ENCODE measurements at regions not wholly inside any gene's neighbourhood (a gene's known extent, or its start where the extent isn't known, plus 50 kb on each side); places are given as distances from the start of the nearest gene placed in this dataset.

- no peaks in the 10 kb centered on the region for H3K9me3 ChIP-seq (replicated peaks; ENCODE audit: insufficient read depth, low read length)
- no peak overlapping the region for H3K4me2 ChIP-seq (ENCODE audit: low read depth, low read length)
- H3K4me3 ChIP-seq (ENCODE audit: low read length), result no peak overlapping the region
- no peak for DNase-seq
- H4K20me1 ChIP-seq (ENCODE audit: insufficient read depth, low read length), result no peaks in the 10 kb centered on the region
- no peak overlapping the region for H3K9ac ChIP-seq (ENCODE audit: low read length)
- no peaks in the 10 kb centered on the region for H3K4me1 ChIP-seq (ENCODE audit: low read length)
- H3K27me3 ChIP-seq (replicated peaks; ENCODE audit: insufficient read depth, low read length), result no peaks in the 10 kb centered on the region
- H3K79me2 ChIP-seq (ENCODE audit: low read length), result no peaks in the 10 kb centered on the region
- no peaks in the 10 kb centered on the region for H3K36me3 ChIP-seq (replicated peaks; ENCODE audit: insufficient read depth, low read length)
- H3F3A ChIP-seq (ENCODE audit: insufficient read depth, low read length), result no peaks in the 10 kb centered on the region
- TF ChIP-seq, protein P1, sequence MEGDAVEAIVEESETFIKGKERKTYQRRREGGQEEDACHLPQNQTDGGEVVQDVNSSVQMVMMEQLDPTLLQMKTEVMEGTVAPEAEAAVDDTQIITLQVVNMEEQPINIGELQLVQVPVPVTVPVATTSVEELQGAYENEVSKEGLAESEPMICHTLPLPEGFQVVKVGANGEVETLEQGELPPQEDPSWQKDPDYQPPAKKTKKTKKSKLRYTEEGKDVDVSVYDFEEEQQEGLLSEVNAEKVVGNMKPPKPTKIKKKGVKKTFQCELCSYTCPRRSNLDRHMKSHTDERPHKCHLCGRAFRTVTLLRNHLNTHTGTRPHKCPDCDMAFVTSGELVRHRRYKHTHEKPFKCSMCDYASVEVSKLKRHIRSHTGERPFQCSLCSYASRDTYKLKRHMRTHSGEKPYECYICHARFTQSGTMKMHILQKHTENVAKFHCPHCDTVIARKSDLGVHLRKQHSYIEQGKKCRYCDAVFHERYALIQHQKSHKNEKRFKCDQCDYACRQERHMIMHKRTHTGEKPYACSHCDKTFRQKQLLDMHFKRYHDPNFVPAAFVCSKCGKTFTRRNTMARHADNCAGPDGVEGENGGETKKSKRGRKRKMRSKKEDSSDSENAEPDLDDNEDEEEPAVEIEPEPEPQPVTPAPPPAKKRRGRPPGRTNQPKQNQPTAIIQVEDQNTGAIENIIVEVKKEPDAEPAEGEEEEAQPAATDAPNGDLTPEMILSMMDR (IDR thresholded peaks at IDR 0.05; ENCODE audit: low read length), result no peak
- TF ChIP-seq EZH2 (optimal IDR thresholded peaks at IDR 0.05; ENCODE audit: low read depth, low read length) (no peak), EZH2phosphoT487 (IDR thresholded peaks at IDR 0.05; ENCODE audit: low read length) (no peak)
- H3K9me2 ChIP-seq (replicated peaks; ENCODE audit: insufficient read depth, low read length), result no peaks in the 10 kb centered on the region
- H2AFZ ChIP-seq (ENCODE audit: low read length), result no peak overlapping the region
- no peak overlapping the region for H3K27ac ChIP-seq (ENCODE audit: low read length)
These were observed 328.7 kb downstream of the CXCL12 start for GRCh38 chr10:44056206-44056605.

GRCh38 chr10:44054046-44054445 lies 330.9 kb downstream of the CXCL12 start:
- no peak overlapping the region for H3K4me2 ChIP-seq (ENCODE audit: low read depth, low read length)
- no peaks in the 10 kb centered on the region for H3K27me3 ChIP-seq (replicated peaks; ENCODE audit: insufficient read depth, low read length)

GRCh38 chr10:44053391-44053790 lies 331.5 kb downstream of the CXCL12 start:
- Histone ChIP-seq H3K79me2 (ENCODE audit: low read length) (no peaks in the 10 kb centered on the region), H2AFZ (ENCODE audit: low read length) (no peak overlapping the region), H3K36me3 (replicated peaks; ENCODE audit: insufficient read depth, low read length) (no peaks in the 10 kb centered on the region), H3K4me3 (ENCODE audit: low read length) (no peak overlapping the region), H3F3A (ENCODE audit: insufficient read depth, low read length) (no peaks in the 10 kb centered on the region), H3K4me1 (ENCODE audit: low read length) (no peaks in the 10 kb centered on the region), H3K9ac (ENCODE audit: low read length) (no peak overlapping the region), H3K4me2 (ENCODE audit: low read depth, low read length) (no peak overlapping the region), H3K9me2 (replicated peaks; ENCODE audit: insufficient read depth, low read length) (no peaks in the 10 kb centered on the region), H3K9me3 (replicated peaks; ENCODE audit: insufficient read depth, low read length) (no peaks in the 10 kb centered on the region), H3K27me3 (replicated peaks; ENCODE audit: insufficient read depth, low read length) (no peaks in the 10 kb centered on the region), H4K20me1 (ENCODE audit: insufficient read depth, low read length) (no peaks in the 10 kb centered on the region), H3K27ac (ENCODE audit: low read length) (no peak overlapping the region)
- TF ChIP-seq EZH2 (optimal IDR thresholded peaks at IDR 0.05; ENCODE audit: low read depth, low read length), result no peak
- no peak for TF ChIP-seq EZH2phosphoT487 (IDR thresholded peaks at IDR 0.05; ENCODE audit: low read length)
- TF ChIP-seq, protein P1 (IDR thresholded peaks at IDR 0.05; ENCODE audit: low read length), result no peak
- no peak for DNase-seq

More at GRCh38 chr10:44054046-44054445, 330.9 kb downstream of the CXCL12 start:
- H3K4me1 ChIP-seq (ENCODE audit: low read length), result no peaks in the 10 kb centered on the region
- no peak overlapping the region for H2AFZ ChIP-seq (ENCODE audit: low read length)
- H3K4me3 ChIP-seq (ENCODE audit: low read length), result no peak overlapping the region
- H3K27ac ChIP-seq (ENCODE audit: low read length), result no peak overlapping the region
- no peaks in the 10 kb centered on the region for H3F3A ChIP-seq (ENCODE audit: insufficient read depth, low read length)
- H3K79me2 ChIP-seq (ENCODE audit: low read length), result no peaks in the 10 kb centered on the region
- no peak overlapping the region for H3K9ac ChIP-seq (ENCODE audit: low read length)
- H3K9me2 ChIP-seq (replicated peaks; ENCODE audit: insufficient read depth, low read length), result no peaks in the 10 kb centered on the region
- DNase-seq, result no peak
- no peaks in the 10 kb centered on the region for H4K20me1 ChIP-seq (ENCODE audit: insufficient read depth, low read length)
- H3K9me3 ChIP-seq (replicated peaks; ENCODE audit: insufficient read depth, low read length), result no peaks in the 10 kb centered on the region
- H3K36me3 ChIP-seq (replicated peaks; ENCODE audit: insufficient read depth, low read length), result no peaks in the 10 kb centered on the region
- TF ChIP-seq, protein P1 (IDR thresholded peaks at IDR 0.05; ENCODE audit: low read length), result no peak
- no peak for TF ChIP-seq EZH2 (optimal IDR thresholded peaks at IDR 0.05; ENCODE audit: low read depth, low read length)
- TF ChIP-seq EZH2phosphoT487 (IDR thresholded peaks at IDR 0.05; ENCODE audit: low read length), result no peak
